Right cardiac atrium (tissue), 5 donors: ENCODE measurements at regions not wholly inside any gene's neighbourhood (a gene's known extent, or its start where the extent isn't known, plus 50 kb on each side); places are given as distances from the start of the nearest gene placed in this dataset.
"Not testable (repeated sequence)": the region's sequence is repeated elsewhere in the genome, so short reads cannot be mapped to it uniquely, and the experiment has no call there.

Experiments
- ATAC-seq, 2 donors: fragments of 200-7000 bp; cut with Tn5 transposase; one replicate each; pipeline versions ENCODE4 v1.8.0 to v1.9.1; 2020; ENCODE audit warnings: moderate library complexity in 2 of 2, mild to moderate bottlenecking in 1 of 2
- DNase-seq, 3 donors: peaks; one replicate each; pipeline ENCODE4 v3.0.0-alpha.2; 2020
- H3K27ac ChIP-seq: one replicate; pipeline ENCODE4 v1.5.1; 2013; ENCODE audit warnings: mild to moderate bottlenecking, low read length, control low read depth, moderate library complexity
- H3K27me3 ChIP-seq: one replicate; pipeline ENCODE4 v1.6.1; 2013; ENCODE audit not compliant: control insufficient read depth, insufficient read depth
- H3K4me1 ChIP-seq: one replicate; pipeline ENCODE4 v1.6.1; 2013; ENCODE audit warnings: low read length; ENCODE audit not compliant: control insufficient read depth, insufficient read depth
- H3K4me3 ChIP-seq: one replicate; pipeline ENCODE4 v1.5.1; 2013; ENCODE audit warnings: low read length, control low read depth
- H3K9me3 ChIP-seq: one replicate; pipeline ENCODE4 v1.6.1; 2013; ENCODE audit warnings: low read length; ENCODE audit not compliant: control insufficient read depth
- WGBS: extraction: QIAGEN DNeasy Blood & Tissue Kit; methylation state at CpG from one replicate; pipeline ENCODE4 v1.1.7; 2013; 5-methylcytosine and 5-hydroxymethylcytosine counted together
- intact Hi-C, 4 donors: fragments of 100-400 bp; cut with DNase I; formaldehyde crosslinking; loops; one replicate each; pipeline versions ENCODE4 v1.11.0 to v1.14.0; 2022 to 2023
- donor health status: healthy with polysubstance abuse.
- donor health status: DM: no; HTN: yes; CAD: no.
- donor health status: DM: no; HTN: no; CAD: no.
- donor health status: DM: no; HTN: yes; CAD: no; lungs with severe emphysema.
- donor health status: DM: yes; HTN: yes; CAD: no.

DNA sequence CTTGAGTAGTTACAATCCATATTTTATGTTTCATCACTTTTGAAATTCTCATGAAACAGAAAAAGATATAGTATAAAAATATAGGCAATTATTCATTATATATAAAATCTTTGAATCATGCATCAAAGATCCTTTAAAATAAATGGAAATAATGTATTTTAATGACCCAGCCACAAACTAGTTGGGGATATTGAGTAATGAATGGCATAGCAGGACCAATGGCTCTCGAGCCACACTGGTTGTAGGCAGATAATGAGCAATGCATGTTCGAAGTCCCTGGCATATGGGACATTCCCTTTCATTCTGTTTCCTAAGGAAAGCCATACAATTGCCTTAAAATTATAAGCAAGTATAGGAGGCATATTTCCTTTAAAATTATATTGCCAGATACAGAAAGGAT, 107.4 kb upstream of the IL12A start:
- WGBS = 85% methylated on average over 2 of the region's 2 CpGs
- no peak for DNase-seq
- intact Hi-C loops = loop anchor here (5.0 to 10.0 kb wide), 4 partner anchors 46 to 124 kb away; partner anchors contain the start of gene SCHIP1 (in 1 of the 4)
- Histone ChIP-seq H3K9me3 (no peaks in the 10 kb centered on the region), H3K27ac (no peak overlapping the region), H3K27me3 (no peaks in the 10 kb centered on the region), H3K4me3 (no peak overlapping the region), H3K4me1 (peaks cover 15% of the 10 kb centered on the region)
- no peak for ATAC-seq

DNA sequence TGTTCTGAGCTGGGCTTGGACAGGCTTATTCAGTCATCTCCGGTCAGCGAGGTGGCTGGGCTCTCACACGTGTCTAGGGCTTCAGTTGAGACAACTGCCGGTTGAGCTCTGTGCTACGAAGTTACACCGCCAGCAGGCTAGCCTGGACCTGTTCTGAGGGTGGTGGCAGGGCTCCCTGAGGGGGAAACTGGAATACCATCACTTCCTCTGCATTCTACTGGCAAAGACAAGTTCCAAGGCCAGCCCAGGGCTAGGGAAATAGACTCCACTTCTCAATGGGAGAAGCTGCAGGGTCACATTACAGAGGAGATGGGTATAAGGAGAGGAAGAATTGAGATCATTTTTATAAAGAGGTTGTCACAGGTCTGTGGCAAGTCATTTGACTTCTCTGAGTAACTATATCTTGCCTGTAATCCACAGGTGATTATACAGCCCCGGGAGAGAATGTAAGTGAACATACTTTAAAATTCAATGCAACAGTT, 106.8 kb upstream of the IL12A start:
- WGBS = 44% methylated on average over 7 of the region's 7 CpGs
- no peaks in the 10 kb centered on the region for H3K9me3 ChIP-seq
- no peaks in the 10 kb centered on the region for H3K27me3 ChIP-seq
- intact Hi-C loops = loop anchor here (5.0 to 10.0 kb wide), 4 partner anchors 47 to 123 kb away; partner anchors contain the start of gene SCHIP1 (in 1 of the 4)
- peaks cover 15% of the 10 kb centered on the region for H3K4me1 ChIP-seq
- peak in 2 of 3 donors; percentile 59 to 66 for DNase-seq
- H3K27ac ChIP-seq = peak overlapping the region; percentile 43
- peak; percentile 62 to 70 for ATAC-seq
- no peak overlapping the region for H3K4me3 ChIP-seq

DNA sequence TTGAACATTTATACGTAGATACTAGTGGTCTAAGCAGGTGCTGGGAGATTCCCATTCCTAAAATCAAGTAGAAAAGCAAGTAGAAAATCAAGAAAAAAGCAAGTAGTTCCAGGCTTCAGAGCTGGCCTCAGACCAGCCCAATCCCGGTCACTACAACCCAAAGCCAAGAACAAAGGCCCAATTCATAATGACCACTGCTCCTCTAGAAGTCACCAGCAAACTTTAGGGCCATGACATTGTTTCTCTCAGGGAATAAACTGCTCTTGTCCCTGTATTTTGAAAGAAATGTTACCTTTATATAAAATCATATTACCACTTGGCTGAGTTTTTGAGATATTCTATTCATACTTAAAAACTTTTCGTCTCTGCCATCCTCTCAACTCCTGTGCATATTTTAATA, 106.3 kb upstream of the IL12A start:
- no peaks in the 10 kb centered on the region for H3K27me3 ChIP-seq
- peak overlapping the region; percentile 71 for H3K27ac ChIP-seq
- no peak overlapping the region for H3K4me3 ChIP-seq
- WGBS = 42% methylated on average over 3 of the region's 3 CpGs
- intact Hi-C loops = loop anchor here (5.0 to 10.0 kb wide), 4 partner anchors 48 to 122 kb away; partner anchors contain the start of gene SCHIP1 (in 1 of the 4)
- peaks cover 16% of the 10 kb centered on the region for H3K4me1 ChIP-seq
- ATAC-seq (peak in 1 of 2 donors; percentile 22), DNase-seq (peak in 2 of 3 donors; percentile 15 to 39)
- H3K9me3 ChIP-seq = no peaks in the 10 kb centered on the region

DNA sequence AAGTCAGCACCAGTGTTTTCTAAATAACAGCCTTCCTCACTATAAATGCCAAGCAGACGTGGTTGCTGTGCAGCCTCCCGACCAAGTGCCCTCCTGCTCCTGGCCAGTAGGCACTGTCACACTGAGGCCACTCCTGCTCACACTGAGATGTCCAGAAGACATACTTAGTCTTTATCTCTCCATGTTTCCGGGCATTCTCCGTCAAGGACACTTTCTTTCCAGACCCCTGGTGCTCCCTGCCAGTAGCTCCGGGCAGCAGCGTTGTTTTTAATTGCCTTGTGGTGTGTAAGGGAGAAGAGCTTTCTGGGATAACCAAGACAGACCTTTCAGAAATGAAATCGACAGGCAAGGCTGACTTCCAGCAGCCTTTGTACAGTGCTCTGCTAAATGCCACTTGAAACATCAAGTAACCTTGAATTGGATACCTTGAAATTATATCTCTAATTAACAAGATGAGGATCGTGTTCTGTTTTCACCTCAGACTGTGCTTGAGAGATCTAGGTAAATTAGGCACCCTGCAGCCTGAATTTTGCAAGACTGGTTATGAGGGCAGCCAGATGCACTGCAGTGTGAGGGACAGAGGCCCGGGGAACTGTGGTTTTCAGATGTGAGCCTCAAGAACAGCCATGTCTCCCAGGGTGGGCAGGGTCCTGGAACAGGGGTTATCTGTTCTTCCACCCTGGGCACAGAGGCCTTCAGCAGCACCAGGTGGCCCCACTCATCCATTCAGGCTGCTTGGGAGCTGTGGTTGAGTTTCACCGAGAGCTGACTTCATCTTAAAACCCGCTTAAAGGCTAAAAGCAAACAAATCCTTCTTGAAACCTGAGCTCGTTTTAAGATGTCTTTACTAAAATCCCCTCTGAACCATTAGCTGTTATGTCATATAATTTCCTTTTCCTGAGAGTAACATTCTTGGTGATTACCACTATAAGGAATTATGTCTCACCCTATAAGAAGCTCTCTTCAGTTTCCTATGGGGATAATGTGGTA, 105.5 kb upstream of the IL12A start:
- ATAC-seq = peak; percentile 63 to 64
- intact Hi-C loops = loop anchor here (5.0 to 10.0 kb wide), 4 partner anchors 48 to 122 kb away; partner anchors contain the start of gene SCHIP1 (in 1 of the 4)
- peak in 2 of 3 donors; percentile 42 to 50 for DNase-seq
- Histone ChIP-seq H3K9me3 (no peaks in the 10 kb centered on the region), H3K4me3 (no peak overlapping the region), H3K27ac (peak overlapping the region; percentile 80), H3K27me3 (no peaks in the 10 kb centered on the region), H3K4me1 (peaks cover 19% of the 10 kb centered on the region)
- 31% methylated on average over 12 of the region's 12 CpGs for WGBS

DNA sequence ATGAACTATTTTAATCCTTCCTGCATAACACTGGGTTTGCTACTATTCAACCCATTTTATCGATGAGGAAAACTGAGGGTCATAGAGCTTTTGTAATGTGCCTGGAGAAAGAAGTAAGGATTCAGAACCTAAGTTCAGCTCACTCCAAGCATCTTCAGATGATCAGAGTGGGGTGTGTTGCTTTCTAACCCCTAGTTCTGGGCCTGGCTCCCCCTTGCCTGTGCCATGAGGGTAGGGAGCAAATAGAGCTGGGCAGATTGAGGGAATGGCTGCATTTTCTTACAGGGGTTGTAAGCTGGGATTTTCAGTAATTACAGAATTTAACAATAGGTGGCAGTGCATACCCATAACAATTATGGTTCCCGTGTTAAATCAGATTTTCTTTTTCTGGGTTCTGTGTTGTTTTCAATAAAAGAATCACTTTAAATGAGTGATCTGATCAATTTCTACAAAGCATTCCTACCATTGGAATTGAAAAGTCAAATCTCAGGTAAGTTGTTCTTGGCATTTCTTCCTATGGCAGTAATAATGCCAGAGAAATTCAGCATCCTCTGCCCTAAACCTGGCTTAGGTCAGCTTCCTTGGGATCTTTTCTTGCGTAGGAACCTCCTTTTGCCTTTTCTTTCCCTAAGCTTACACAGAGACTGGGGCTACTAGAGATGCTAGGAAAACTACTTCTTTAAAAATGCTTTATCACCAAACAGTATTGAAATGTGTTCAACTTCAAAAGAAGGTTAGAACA, 103.8 kb upstream of the IL12A start:
- no peak for ATAC-seq
- Histone ChIP-seq H3K27me3 (no peaks in the 10 kb centered on the region), H3K4me3 (no peak overlapping the region), H3K9me3 (no peaks in the 10 kb centered on the region), H3K4me1 (peaks cover 18% of the 10 kb centered on the region), H3K27ac (no peak overlapping the region)
- WGBS = 64% methylated on average over 3 of the region's 3 CpGs
- intact Hi-C loops = loop anchor here (5.0 to 10.0 kb wide), 7 partner anchors 50 to 122 kb away; partner anchors contain the start of genes IL12A (in 1 of the 4) and SCHIP1 (in 1 of the 4)
- no peak for DNase-seq

DNA sequence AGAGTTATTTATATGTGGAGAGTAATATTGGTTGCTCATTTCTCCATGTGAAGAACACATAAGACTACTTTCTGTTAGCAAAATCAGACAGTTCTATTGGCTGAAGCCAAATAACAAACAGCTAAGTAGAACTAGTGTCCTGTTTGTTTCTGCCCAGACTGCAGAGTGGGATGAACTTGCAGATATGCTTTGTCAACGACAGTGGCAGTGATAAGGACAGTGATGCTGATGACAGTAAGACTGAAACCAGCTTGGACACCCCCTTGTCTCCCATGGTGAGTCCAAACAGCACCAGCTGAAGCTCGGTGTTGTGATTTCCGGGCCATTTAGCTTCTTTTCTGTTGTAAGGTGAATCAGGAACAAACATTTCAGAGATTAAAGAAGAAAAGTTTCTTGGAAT, 102.6 kb upstream of the IL12A start:
- Histone ChIP-seq H3K27me3 (no peaks in the 10 kb centered on the region), H3K9me3 (no peaks in the 10 kb centered on the region), H3K4me1 (peaks cover 16% of the 10 kb centered on the region), H3K27ac (no peak overlapping the region), H3K4me3 (no peak overlapping the region)
- DNase-seq (no peak), ATAC-seq (peak; percentile 48 to 58)
- 49% methylated on average over 3 of the region's 3 CpGs for WGBS
- intact Hi-C loops = loop anchor here (5.0 to 10.0 kb wide), 6 partner anchors 51 to 121 kb away; partner anchors contain the start of genes IL12A (in 1 of the 4) and SCHIP1 (in 1 of the 4)

DNA sequence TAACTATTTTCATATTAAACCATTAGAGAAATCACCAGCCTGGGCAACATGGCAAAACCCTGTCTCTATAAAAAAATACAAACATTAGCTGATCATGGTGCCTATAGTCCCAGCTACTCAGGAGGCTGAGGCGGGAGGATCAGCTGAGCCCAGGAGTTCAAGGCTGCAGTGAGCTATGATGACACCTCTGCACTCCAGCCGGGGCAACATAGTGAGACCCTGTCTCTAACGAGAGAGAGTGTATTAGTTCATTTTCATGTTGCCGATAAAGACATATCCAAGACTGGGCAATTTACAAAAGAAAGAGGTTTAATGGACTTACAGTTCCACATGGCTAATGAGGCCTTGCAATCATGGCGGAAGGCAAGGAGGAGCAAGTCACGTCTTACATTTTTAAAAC, 102.1 kb upstream of the IL12A start:
- not testable (repeated sequence) for H3K4me3 ChIP-seq, H3K27me3 ChIP-seq
- intact Hi-C loops = loop anchor here (5.0 to 10.0 kb wide), 6 partner anchors 52 to 121 kb away; partner anchors contain the start of genes IL12A (in 1 of the 4) and SCHIP1 (in 1 of the 4)

DNA sequence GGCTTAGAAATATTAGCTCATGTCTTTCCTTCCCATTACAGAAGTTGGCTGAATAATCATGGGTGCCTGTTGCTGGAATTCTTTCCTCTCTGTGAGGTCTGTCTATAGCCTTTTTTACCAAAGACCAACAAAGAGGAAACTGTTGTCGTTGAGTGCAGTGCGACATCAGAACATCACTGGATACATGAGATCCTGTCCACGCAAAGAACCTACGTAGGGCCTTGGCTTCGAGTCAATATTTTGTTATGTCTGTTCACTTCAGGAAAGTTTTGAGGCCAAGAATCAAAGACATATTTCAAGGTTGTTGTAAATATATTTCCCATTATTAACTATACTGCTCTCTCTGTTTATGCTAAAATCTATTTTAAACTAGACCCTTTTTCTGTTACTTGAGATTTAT, 101.5 kb upstream of the IL12A start:
- 57% methylated on average over 5 of the region's 5 CpGs for WGBS
- Histone ChIP-seq H3K27me3 (no peaks in the 10 kb centered on the region), H3K4me3 (no peak overlapping the region), H3K27ac (no peak overlapping the region), H3K4me1 (peaks cover 15% of the 10 kb centered on the region), H3K9me3 (no peaks in the 10 kb centered on the region)
- no peak for DNase-seq
- no peak for ATAC-seq
- intact Hi-C loops = loop anchor here (5.0 to 10.0 kb wide), 6 partner anchors 52 to 120 kb away; partner anchors contain the start of genes IL12A (in 1 of the 4) and SCHIP1 (in 1 of the 4)

More for the DNA sequence above, 102.1 kb upstream of the IL12A start:
- ATAC-seq, H3K27ac ChIP-seq, H3K9me3 ChIP-seq, DNase-seq: not testable (repeated sequence)
- WGBS = 90% methylated on average over 6 of the region's 6 CpGs
- peaks cover 14% of the 10 kb centered on the region for H3K4me1 ChIP-seq

DNA sequence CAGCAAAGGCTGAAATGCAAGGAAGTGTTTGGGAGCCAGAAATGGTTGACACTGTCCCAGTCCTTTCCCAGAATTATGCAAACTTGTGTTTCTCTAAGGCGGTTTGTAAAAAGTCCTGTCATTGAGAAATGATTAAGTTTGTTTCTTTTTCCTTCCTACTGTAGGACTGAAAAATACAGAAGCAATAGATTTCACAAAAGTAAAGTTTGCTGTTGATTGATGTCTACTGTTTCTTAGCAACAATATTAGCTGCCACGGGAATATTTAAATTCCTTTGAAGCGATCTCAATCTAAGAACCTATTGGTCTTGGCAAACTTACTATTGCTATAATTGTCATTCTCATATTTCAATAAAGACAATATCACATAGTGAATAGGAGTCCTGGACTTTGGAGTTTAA, 100.7 kb upstream of the IL12A start:
- peak overlapping the region; percentile 13 for H3K27ac ChIP-seq
- DNase-seq (no peak), ATAC-seq (no peak)
- peaks cover 13% of the 10 kb centered on the region for H3K4me1 ChIP-seq
- H3K4me3 ChIP-seq = no peak overlapping the region
- no peaks in the 10 kb centered on the region for H3K27me3 ChIP-seq
- no peaks in the 10 kb centered on the region for H3K9me3 ChIP-seq
- 61% methylated on average over 3 of the region's 3 CpGs for WGBS
- intact Hi-C loops = loop anchor here (5.0 to 10.0 kb wide), 6 partner anchors 53 to 119 kb away; partner anchors contain the start of genes IL12A (in 1 of the 4) and SCHIP1 (in 1 of the 4)

DNA sequence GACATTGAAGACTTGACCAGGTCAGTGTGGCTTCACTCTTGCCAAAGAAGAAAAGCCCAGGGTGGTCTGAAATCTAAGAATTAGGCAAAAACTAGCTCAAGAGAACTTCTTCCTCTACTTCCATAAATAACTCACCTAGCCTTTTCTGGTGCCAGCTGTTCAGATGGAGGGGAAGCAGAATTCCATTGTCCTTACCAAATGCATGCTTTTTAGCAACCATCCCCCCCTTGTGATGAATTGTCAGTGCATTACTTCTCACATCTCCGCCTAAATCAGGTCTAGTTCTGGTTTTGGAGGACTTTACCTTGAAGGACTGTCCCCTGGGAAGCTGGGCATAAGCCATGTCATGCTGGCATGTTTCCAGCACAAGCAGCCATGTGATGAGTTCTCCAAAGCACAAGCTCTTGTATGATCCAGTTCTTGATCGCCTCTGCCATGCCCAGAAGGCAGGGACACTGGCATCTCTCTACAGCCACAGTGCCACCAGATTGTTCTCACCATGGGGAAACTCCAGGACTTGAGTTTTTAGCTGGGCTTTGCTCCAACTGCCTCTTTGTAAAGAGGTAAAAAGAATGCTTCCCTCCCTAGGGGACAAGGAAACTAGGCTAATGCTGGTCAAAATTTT, 96.4 kb upstream of the IL12A start:
- Histone ChIP-seq H3K4me3 (no peak overlapping the region), H3K9me3 (no peaks in the 10 kb centered on the region), H3K4me1 (peaks cover 13% of the 10 kb centered on the region), H3K27ac (peak overlapping the region; percentile 39), H3K27me3 (no peaks in the 10 kb centered on the region)
- intact Hi-C loops = no loop called here
- peak; percentile 20 to 68 (median 55) for DNase-seq
- whole genome bisulfite sequencing = 67% methylated on average over 2 of the region's 2 CpGs
- peak; percentile 46 to 55 for ATAC-seq
